H1 (cell line): ENCODE measurements at regions not wholly inside any gene's neighbourhood (a gene's known extent, or its start where the extent isn't known, plus 50 kb on each side); places are given as distances from the start of the nearest gene placed in this dataset.

Source experiments
- CTCF ChIA-PET: fragments of 300-600 bp; sonication (Branson Sonifier 250); formaldehyde crosslinking; loops from one replicate; lab custom pipeline; 2021; ENCODE audit not compliant: partially characterized antibody; lab: Charles Lee
- POLR2A ChIA-PET: fragments of 300-600 bp; sonication (Branson Sonifier 250); formaldehyde crosslinking; loops from one replicate; lab custom pipeline; 2021; ENCODE audit warnings: inconsistent platforms; ENCODE audit not compliant: partially characterized antibody; lab: Charles Lee
- DNase-seq, 2 experiments: peaks; one replicate each; pipeline versions ENCODE4 v3.0.0 to v3.0.0-alpha.2; 2010 to 2022; ENCODE audit warnings: low spot score in 2 of 2, low read depth in 1 of 2, mixed read lengths in 1 of 2
- FAIRE-seq: peaks from 2 replicates; lab custom pipeline; 2011; peaks lifted over from hg19 to GRCh38; lab: Jason Lieb, UNC
- H2AFZ ChIP-seq: 2 replicates; pipeline ENCODE4 v1.8.1; 2012; ENCODE audit warnings: low read length, inconsistent platforms
- H2AK5ac ChIP-seq: 2 replicates; pipeline ENCODE4 v1.6.1; 2013; ENCODE audit warnings: low read depth, low read length
- H2BK120ac ChIP-seq: replicated peaks from 2 replicates; pipeline ENCODE3; 2013; ENCODE audit warnings: low read depth, low read length, inconsistent platforms
- H2BK12ac ChIP-seq: 2 replicates; pipeline ENCODE4 v1.6.1; 2013; ENCODE audit warnings: low read depth, low read length
- H2BK15ac ChIP-seq: 2 replicates; pipeline ENCODE4 v1.6.1; 2013; ENCODE audit warnings: low read length
- H2BK20ac ChIP-seq: 2 replicates; pipeline ENCODE4 v1.6.1; 2013; ENCODE audit warnings: low read length
- H2BK5ac ChIP-seq: 2 replicates; pipeline ENCODE4 v1.6.1; 2013; ENCODE audit warnings: low read depth, low read length
- H3K14ac ChIP-seq: 2 replicates; pipeline ENCODE4 v1.6.1; 2013; ENCODE audit warnings: inconsistent platforms; ENCODE audit not compliant: insufficient read length
- H3K18ac ChIP-seq: 2 replicates; pipeline ENCODE4 v1.6.1; 2013; ENCODE audit warnings: low read length; ENCODE audit errors: extremely low read depth
- H3K23ac ChIP-seq: 2 replicates; pipeline ENCODE4 v1.6.1; 2013; ENCODE audit warnings: inconsistent platforms; ENCODE audit not compliant: insufficient read length
- H3K23me2 ChIP-seq: 2 replicates; pipeline ENCODE4 v1.6.1; 2013; ENCODE audit warnings: low read depth, low read length
- H3K27ac ChIP-seq: 2 replicates; pipeline ENCODE4 v1.6.1; 2011; ENCODE audit warnings: low read depth, low read length, inconsistent platforms
- H3K27me3 ChIP-seq, 4 experiments: replicated peaks in 1 of 4; 1 replicate in 1 of 4; 2 replicates in 3 of 4; pipeline versions ENCODE4 v1.6.1 to v1.8.1; 2011 to 2013; ENCODE audit warnings: low read length in 3 of 4, mild to moderate bottlenecking in 3 of 4, inconsistent platforms in 2 of 4, mixed read lengths in 2 of 4, moderate library complexity in 1 of 4; ENCODE audit not compliant: control insufficient read depth in 3 of 4, insufficient read depth in 3 of 4; ENCODE audit errors: extremely low read depth in 1 of 4
- H3K36me3 ChIP-seq, 4 experiments: 2 replicates each; pipeline versions ENCODE4 v1.6.1 to v1.8.1; 2011 to 2013; ENCODE audit warnings: mild to moderate bottlenecking in 4 of 4, low read length in 3 of 4, moderate library complexity in 2 of 4, control low read depth in 1 of 4, inconsistent platforms in 1 of 4; ENCODE audit not compliant: insufficient read depth in 4 of 4, control insufficient read depth in 2 of 4
- H3K4ac ChIP-seq: replicated peaks from 2 replicates; pipeline ENCODE3; 2013; ENCODE audit warnings: low read length, low read depth, mixed read lengths, inconsistent platforms; ENCODE audit not compliant: insufficient read length
- H3K4me1 ChIP-seq, 4 experiments: replicated peaks in 1 of 4; 1 replicate in 1 of 4; 2 replicates in 3 of 4; pipeline versions ENCODE4 v1.6.1 to v1.8.1; 2011 to 2013; ENCODE audit warnings: low read length in 3 of 4, inconsistent platforms in 2 of 4, mixed read lengths in 1 of 4; ENCODE audit not compliant: insufficient read depth in 4 of 4, control insufficient read depth in 3 of 4
- H3K4me2 ChIP-seq, 2 experiments: 2 replicates each; pipeline versions ENCODE4 v1.6.1 to v1.8.1; 2011 to 2013; ENCODE audit warnings: low read depth in 2 of 2, low read length in 2 of 2, control low read depth in 1 of 2, inconsistent platforms in 1 of 2, mild to moderate bottlenecking in 1 of 2; ENCODE audit not compliant: insufficient read depth in 1 of 2
- H3K4me3 ChIP-seq, 4 experiments: fragments of 200-600, 300-600 bp in 1 of 4; sonication (generic), shearing (Covaris generic), sonication (Bioruptor Twin) in 1 of 4; 2 replicates each; pipeline versions ENCODE4 v1.5.1 to v1.8.1; 2011 to 2016; ENCODE audit warnings: low read length in 4 of 4, low read depth in 3 of 4, control low read depth in 2 of 4, inconsistent platforms in 2 of 4, mild to moderate bottlenecking in 2 of 4, mixed read lengths in 1 of 4, moderate library complexity in 1 of 4; ENCODE audit not compliant: insufficient read depth in 2 of 4; ENCODE audit errors: extremely low read depth in 1 of 4
- H3K56ac ChIP-seq: replicated peaks from 2 replicates; pipeline ENCODE3; 2013; ENCODE audit warnings: low read depth, mild to moderate bottlenecking, mixed read lengths, low read length, inconsistent platforms; ENCODE audit not compliant: insufficient read length
- H3K79me1 ChIP-seq: 2 replicates; pipeline ENCODE4 v1.6.1; 2013; ENCODE audit warnings: low read depth, low read length, control low read depth
- H3K79me2 ChIP-seq, 2 experiments: 2 replicates each; pipeline versions ENCODE4 v1.6.1 to v1.8.1; 2012 to 2013; ENCODE audit warnings: low read length in 2 of 2, mild to moderate bottlenecking in 2 of 2, inconsistent platforms in 1 of 2; ENCODE audit not compliant: insufficient read depth in 2 of 2, control insufficient read depth in 1 of 2
- H3K9ac ChIP-seq, 4 experiments: replicated peaks in 1 of 4; 1 replicate in 1 of 4; 2 replicates in 3 of 4; pipeline versions ENCODE4 v1.6.1 to v1.8.1; 2011 to 2013; ENCODE audit warnings: low read depth in 3 of 4, low read length in 3 of 4, control low read depth in 2 of 4, mild to moderate bottlenecking in 2 of 4, moderate library complexity in 2 of 4, inconsistent platforms in 1 of 4; ENCODE audit errors: extremely low read depth in 1 of 4
- H3K9me3 ChIP-seq, 2 experiments: 2 replicates each; pipeline versions ENCODE4 v1.6.1 to v1.8.1; 2012 to 2013; ENCODE audit warnings: mild to moderate bottlenecking in 2 of 2, moderate library complexity in 2 of 2, control low read depth in 1 of 2, inconsistent platforms in 1 of 2, low read depth in 1 of 2, low read length in 1 of 2, mixed read lengths in 1 of 2; ENCODE audit not compliant: insufficient read depth in 2 of 2
- H4K20me1 ChIP-seq, 2 experiments: replicated peaks in 1 of 2; 2 replicates each; pipeline versions ENCODE3 to v1.8.1; 2011 to 2013; ENCODE audit warnings: inconsistent platforms in 2 of 2, low read length in 2 of 2, mild to moderate bottlenecking in 1 of 2; ENCODE audit not compliant: insufficient read depth in 2 of 2, control insufficient read depth in 1 of 2
- H4K5ac ChIP-seq: 2 replicates; pipeline ENCODE4 v1.6.1; 2013; ENCODE audit warnings: low read length, low read depth, mixed read lengths, inconsistent platforms; ENCODE audit not compliant: insufficient read length
- H4K8ac ChIP-seq: 2 replicates; pipeline ENCODE4 v1.8.0; 2013; ENCODE audit warnings: mild to moderate bottlenecking, moderate library complexity, low read length, inconsistent platforms; ENCODE audit not compliant: insufficient read depth; ENCODE audit errors: extremely low read depth
- H4K91ac ChIP-seq: replicated peaks from 2 replicates; pipeline ENCODE3; 2013; ENCODE audit warnings: low read length, mixed read lengths, inconsistent platforms; ENCODE audit not compliant: insufficient read length
- ASH2L ChIP-seq: fragments of 200-600, 300-600 bp; sonication (generic); IDR thresholded peaks from one replicate; pipeline ENCODE4 v1.7.1; 2017; ENCODE audit warnings: low read length
- CBX8 ChIP-seq: fragments of 300-800, 300-1000 bp; sonication (generic); IDR thresholded peaks from 2 replicates; pipeline ENCODE4 v1.7.1; 2016; ENCODE audit warnings: low read depth, low read length, borderline replicate concordance
- CTBP2 ChIP-seq: IDR thresholded peaks from 2 replicates; pipeline ENCODE4 v1.7.0; 2011; ENCODE audit warnings: borderline replicate concordance, mild to moderate bottlenecking, moderate library complexity, mixed read lengths, low read length; ENCODE audit not compliant: insufficient read depth, insufficient read length
- JUN ChIP-seq: IDR thresholded peaks from 2 replicates; pipeline ENCODE4 v1.6.1; 2011; ENCODE audit warnings: low read depth, mild to moderate bottlenecking, improper control_type of control experiment, low read length
- KDM1A ChIP-seq: fragments of 200-600, 300-600 bp; sonication (generic); IDR thresholded peaks from 2 replicates; pipeline ENCODE4 v1.7.1; 2016; ENCODE audit warnings: mild to moderate bottlenecking, low read length, borderline replicate concordance
- MAFK ChIP-seq: IDR thresholded peaks from 2 replicates; pipeline ENCODE4 v1.6.1; 2012; ENCODE audit warnings: low read depth, mild to moderate bottlenecking, improper control_type of control experiment, low read length
- SIRT6 ChIP-seq: IDR thresholded peaks from one replicate; pipeline ENCODE4 v1.7.1; 2012; ENCODE audit warnings: low read length, inconsistent platforms
- TAF1 ChIP-seq: IDR thresholded peaks from 2 replicates; pipeline ENCODE4 v1.6.1; 2011; ENCODE audit warnings: mild to moderate bottlenecking, low read depth, low read length
- WGBS, 2 experiments: shearing (Covaris generic) in 1 of 2; methylation state at CpG; one replicate each; pipeline versions ENCODE4 v1.1.6 to v1.1.7; 2013 to 2015; ENCODE audit warnings: low lambda C conversion rate in 2 of 2, mixed read lengths in 2 of 2, inconsistent platforms in 1 of 2, low coverage in 1 of 2, missing lambda C conversion rate in 1 of 2; ENCODE audit not compliant: insufficient replicate concordance in 2 of 2, insufficient coverage in 1 of 2, insufficient read length in 1 of 2; ENCODE audit errors: extremely low coverage in 1 of 2, missing lambda C conversion rate in 1 of 2; 5-methylcytosine and 5-hydroxymethylcytosine counted together

DNA sequence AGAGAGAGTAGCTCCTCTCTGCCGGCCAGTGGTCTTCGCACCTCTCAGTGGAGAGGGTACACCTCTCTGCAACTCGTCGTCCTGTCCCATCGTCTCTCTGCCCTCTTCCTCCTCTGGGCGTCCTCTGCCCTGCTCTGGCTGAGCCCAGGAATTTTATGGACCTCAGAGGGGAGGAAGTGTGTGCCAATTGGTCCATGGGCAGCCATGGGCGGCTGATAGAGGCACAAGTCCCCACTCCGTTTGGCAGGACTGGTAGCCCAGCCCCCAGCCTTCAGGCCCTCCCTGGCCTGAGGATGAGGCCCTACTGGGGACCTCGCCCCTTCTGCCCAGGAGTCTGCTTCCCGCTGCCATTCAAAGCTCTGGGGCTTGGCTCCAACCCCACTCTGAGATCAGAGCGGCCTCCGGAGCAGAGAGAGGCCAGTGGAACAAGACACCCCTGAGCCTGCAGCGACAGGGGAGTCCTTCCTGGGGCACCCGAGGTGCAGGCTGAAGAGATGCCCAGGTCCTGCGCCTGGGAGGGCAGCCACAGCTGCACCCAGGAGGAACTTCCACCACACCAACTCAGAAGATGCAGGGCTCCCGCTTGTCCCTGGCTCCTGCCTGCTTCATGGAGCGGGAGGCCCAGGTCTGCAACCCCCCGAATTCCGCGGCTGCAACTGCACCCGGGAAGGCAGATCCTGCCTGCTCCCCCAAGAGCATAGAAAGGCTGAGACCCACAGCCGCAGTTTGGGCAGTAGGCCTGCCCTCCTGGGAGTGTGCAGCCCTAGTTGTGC is 659.9 kb downstream of the KCNT2 start:
- no peaks in the 10 kb centered on the region for H3K4me1 ChIP-seq
- no peak overlapping the region for H3K56ac ChIP-seq
- no peak overlapping the region for H2BK15ac ChIP-seq
- H3K4me3 ChIP-seq: no peak overlapping the region
- H4K20me1 ChIP-seq: no peaks in the 10 kb centered on the region
- 96% methylated on average over 19 of the region's 22 CpGs; no CpG with 5 or more reads in 1 of the 2 experiments for WGBS, 2 experiments
- FAIRE-seq (no peak), DNase-seq (no peak)
- ChIA-PET CTCF (interaction anchor here (0.8 to 1.8 kb wide), 3 partner anchors 10 to 12 kb away, joined by 3 to 4 read pairs (median 3); no protein-coding TSS in a partner anchor), POLR2A (no interaction called here)
- H3K9me3 ChIP-seq: no peaks in the 10 kb centered on the region; a peak in 1 of 4 replicates
- no peak overlapping the region for H2BK12ac ChIP-seq
- H3K79me2 ChIP-seq: no peaks in the 10 kb centered on the region
- no peak overlapping the region for H2BK5ac ChIP-seq
- H3K18ac ChIP-seq: 0 out of 2 replicates have a peak overlapping the region, but pooled peaks have one; percentile 6
- H3K14ac ChIP-seq: no peak overlapping the region
- TF ChIP-seq SIRT6 (no peak), JUN (no peak), KDM1A (no peak), TAF1 (no peak), MAFK (no peak), CBX8 (no peak), ASH2L (no peak), CTBP2 (no peak)
- H3K9ac ChIP-seq: no peak overlapping the region
- H3K4me2 ChIP-seq: no peak overlapping the region
- no peak overlapping the region for H2BK120ac ChIP-seq
- no peaks in the 10 kb centered on the region for H3K36me3 ChIP-seq
- no peak overlapping the region for H3K27ac ChIP-seq
- H2BK20ac ChIP-seq: no peak overlapping the region
- H3K4ac ChIP-seq: no peak overlapping the region
- no peak overlapping the region for H3K23ac ChIP-seq
- H4K5ac ChIP-seq: no peak overlapping the region
- no peaks in the 10 kb centered on the region for H3K79me1 ChIP-seq
- no peak overlapping the region for H4K8ac ChIP-seq
- H4K91ac ChIP-seq: no peak overlapping the region
- H2AFZ ChIP-seq: no peak overlapping the region; the same call in 1 of the 2 replicates
- no peaks in the 10 kb centered on the region for H3K27me3 ChIP-seq
- no peaks in the 10 kb centered on the region for H3K23me2 ChIP-seq
- no peak overlapping the region for H2AK5ac ChIP-seq
